GM12864 (cell line): ENCODE measurements at regions not wholly inside any gene's neighbourhood (a gene's known extent, or its start where the extent isn't known, plus 50 kb on each side); places are given as distances from the start of the nearest gene placed in this dataset.
"Not testable (repeated sequence)": the region's sequence is repeated elsewhere in the genome, so short reads cannot be mapped to it uniquely, and the experiment has no call there.

Source experiments
- DNase-seq: peaks from one replicate; pipeline ENCODE4 v3.0.0-alpha.2; 2011; ENCODE audit warnings: low read depth
- H3K4me3 ChIP-seq: 2 replicates; pipeline ENCODE4 v1.5.1; 2011; ENCODE audit warnings: mild to moderate bottlenecking, low read depth, low read length, control low read depth
- CTCF ChIP-seq: IDR thresholded peaks from 2 replicates; pipeline ENCODE4 v1.5.1; 2011; ENCODE audit warnings: low read depth, mild to moderate bottlenecking, moderate library complexity, low read length, control low read depth, inconsistent platforms; ENCODE audit errors: missing control alignments

- DNase-seq = no peak
- peak overlapping the region; percentile 70 for H3K4me3 ChIP-seq
- no peak for TF ChIP-seq CTCF
Measured at GRCh38 chr6:27139756-27140579, 107.5 kb upstream of the PRSS16 start.

GRCh38 chr6:27140999-27141528, 106.4 kb upstream of the PRSS16 start:
- no peak for TF ChIP-seq CTCF
- DNase-seq = no peak
- peak overlapping the region; percentile 60 for H3K4me3 ChIP-seq

- DNase-seq = no peak
- H3K4me3 ChIP-seq = peak overlapping the region; percentile 60
- TF ChIP-seq CTCF = no peak
Measured at GRCh38 chr6:27141529-27142015, 105.9 kb upstream of the PRSS16 start.

- peak overlapping the region; percentile 60 for H3K4me3 ChIP-seq
- not testable (repeated sequence) for DNase-seq
Measured at GRCh38 chr6:27143020-27143388, 104.5 kb upstream of the PRSS16 start.

- DNase-seq = no peak
Measured at GRCh38 chr6:27143474-27144026, 104.0 kb upstream of the PRSS16 start.

GRCh38 chr6:27144740-27145079, 102.8 kb upstream of the PRSS16 start:
- no peak for DNase-seq
- no peak for TF ChIP-seq CTCF
- H3K4me3 ChIP-seq = peak overlapping the region; percentile 88

More at GRCh38 chr6:27143474-27144026, 104.0 kb upstream of the PRSS16 start:
- TF ChIP-seq CTCF = no peak
- peak overlapping the region; percentile 88 for H3K4me3 ChIP-seq

- peak overlapping the region; percentile 88 for H3K4me3 ChIP-seq
- TF ChIP-seq CTCF = no peak
- DNase-seq = peak; percentile 92
Measured at GRCh38 chr6:27145731-27146455, 101.6 kb upstream of the PRSS16 start.

- not testable (repeated sequence) for DNase-seq
- peak overlapping the region; percentile 88 for H3K4me3 ChIP-seq
Measured at GRCh38 chr6:27146456-27146705, 101.1 kb upstream of the PRSS16 start.
